B cell (primary cell): ENCODE measurements at regions not wholly inside any gene's neighbourhood (a gene's known extent, or its start where the extent isn't known, plus 50 kb on each side); places are given as distances from the start of the nearest gene placed in this dataset.

Experiments used
- ATAC-seq: fragments of 200-7000 bp; cut with Tn5 transposase; one replicate; pipeline ENCODE4 v1.10.0; 2021; ENCODE audit warnings: low read depth, mild to moderate bottlenecking, moderate number of reproducible peaks, moderate library complexity
- CTCF ChIA-PET: fragments of 350-600 bp; sonication (Branson Sonifier 250); formaldehyde crosslinking; loops from one replicate; lab custom pipeline; 2021; ENCODE audit warnings: antibody characterized with exemption, inconsistent platforms; lab: Charles Lee
- POLR2A ChIA-PET: fragments of 350-600 bp; sonication (Branson Sonifier 250); formaldehyde crosslinking; loops from one replicate; lab custom pipeline; 2021; ENCODE audit warnings: antibody characterized with exemption; lab: Charles Lee
- DNase-seq: peaks from one replicate; pipeline ENCODE4 v3.0.0; 2013
- H2AFZ ChIP-seq: 2 replicates; pipeline ENCODE4 v1.6.1; 2012; ENCODE audit warnings: mild to moderate bottlenecking, low read depth, low read length; ENCODE audit not compliant: insufficient read depth, poor library complexity, severe bottlenecking
- H3K27ac ChIP-seq, 2 donors: 1 replicate in 1 of 2; 2 replicates in 1 of 2; pipeline ENCODE4 v1.5.1; 2012 to 2013; ENCODE audit warnings: low read length in 2 of 2, mild to moderate bottlenecking in 2 of 2, moderate library complexity in 1 of 2
- H3K27me3 ChIP-seq, 4 experiments: fragments of 200-600 bp in 1 of 4; sonication (generic) in 1 of 4; replicated peaks in 1 of 4; 1 replicate in 2 of 4; 2 replicates in 2 of 4; pipeline versions ENCODE4 v1.6.1 to v1.7.0; 2013 to 2016; ENCODE audit warnings: low read length in 3 of 4, mild to moderate bottlenecking in 2 of 4, mixed read lengths in 1 of 4, moderate library complexity in 1 of 4; ENCODE audit not compliant: insufficient read depth in 4 of 4, control insufficient read depth in 3 of 4; ENCODE audit errors: control extremely low read depth in 1 of 4
- H3K36me3 ChIP-seq, 2 experiments: replicated peaks in 1 of 2; 1 replicate in 1 of 2; 2 replicates in 1 of 2; pipeline versions ENCODE4 v1.6.1 to v1.7.1; 2013; ENCODE audit warnings: low read length in 1 of 2; ENCODE audit not compliant: insufficient read depth in 2 of 2, control insufficient read depth in 1 of 2; ENCODE audit errors: control extremely low read depth in 1 of 2, extremely low read depth in 1 of 2
- H3K4me1 ChIP-seq, 2 donors: fragments of 200-600 bp in 1 of 2; sonication (generic) in 1 of 2; 1 replicate in 1 of 2; 2 replicates in 1 of 2; pipeline versions ENCODE4 v1.5.1 to v1.6.1; 2013 to 2017; ENCODE audit warnings: low read length in 2 of 2; ENCODE audit not compliant: control insufficient read depth in 2 of 2, insufficient read depth in 2 of 2
- H3K4me2 ChIP-seq: replicated peaks from 2 replicates; pipeline ENCODE3; 2012; ENCODE audit warnings: mild to moderate bottlenecking, low read depth, low read length; ENCODE audit not compliant: poor library complexity, severe bottlenecking
- H3K4me3 ChIP-seq, 5 experiments: fragments of 200-600 bp in 1 of 5; sonication (generic) in 1 of 5; 1 replicate in 3 of 5; 2 replicates in 2 of 5; pipeline versions ENCODE4 v1.5.1 to v1.7.0; 2011 to 2016; ENCODE audit warnings: low read length in 4 of 5, mild to moderate bottlenecking in 4 of 5, low read depth in 2 of 5, control low read depth in 1 of 5, moderate library complexity in 1 of 5; ENCODE audit not compliant: insufficient read depth in 1 of 5; ENCODE audit errors: control extremely low read depth in 1 of 5, extremely low read depth in 1 of 5
- H3K79me2 ChIP-seq: fragments of 200-600 bp; sonication (generic); one replicate; pipeline ENCODE4 v1.6.0; 2016; ENCODE audit warnings: low read length; ENCODE audit not compliant: control insufficient read depth, insufficient read depth
- H3K9ac ChIP-seq: fragments of 200-600 bp; sonication (generic); 2 replicates; pipeline ENCODE4 v1.6.1; 2017; ENCODE audit warnings: mild to moderate bottlenecking, low read length, moderate library complexity
- H3K9me3 ChIP-seq, 3 donors: one replicate each; pipeline versions ENCODE4 v1.6.1 to v1.7.1; 2013; ENCODE audit warnings: low read length in 2 of 3; ENCODE audit not compliant: control insufficient read depth in 2 of 3, insufficient read depth in 1 of 3; ENCODE audit errors: control extremely low read depth in 1 of 3
- H4K20me1 ChIP-seq: 2 replicates; pipeline ENCODE4 v1.6.0; 2012; ENCODE audit warnings: mild to moderate bottlenecking, low read length; ENCODE audit not compliant: insufficient read depth, control insufficient read depth, poor library complexity, severe bottlenecking
- H3K27ac Mint-ChIP-seq: one replicate; pipeline ENCODE4 v1.8.0; 2021; ENCODE audit warnings: mixed read lengths
- H3K27me3 Mint-ChIP-seq: one replicate; pipeline ENCODE4 v1.8.0; 2021; ENCODE audit warnings: mixed read lengths
- H3K4me1 Mint-ChIP-seq: one replicate; pipeline ENCODE4 v1.8.0; 2021; ENCODE audit warnings: mixed read lengths
- H3K4me3 Mint-ChIP-seq: one replicate; pipeline ENCODE4 v1.8.0; 2021; ENCODE audit warnings: mixed read lengths
- H3K9me3 Mint-ChIP-seq: one replicate; pipeline ENCODE4 v1.8.0; 2022; ENCODE audit warnings: mixed read lengths; ENCODE audit not compliant: insufficient read depth
- CTCF ChIP-seq: fragments of 200-600 bp; IDR thresholded peaks from one replicate; pipeline ENCODE4 v1.8.0; 2022; ENCODE audit warnings: antibody characterized with exemption, mild to moderate bottlenecking
- EZH2 ChIP-seq: IDR thresholded peaks from 2 replicates; pipeline ENCODE4 v1.6.1; 2012; ENCODE audit warnings: borderline replicate concordance, low read depth, mild to moderate bottlenecking, moderate library complexity, low read length; ENCODE audit not compliant: insufficient read depth, poor library complexity, severe bottlenecking
- WGBS: methylation state at CpG from one replicate; pipeline ENCODE4 v1.1.5; 2013; ENCODE audit warnings: missing lambda C conversion rate; ENCODE audit not compliant: insufficient coverage; 5-methylcytosine and 5-hydroxymethylcytosine counted together
- intact Hi-C: fragments of 100-400 bp; cut with micrococcal nuclease; formaldehyde crosslinking; loops from one replicate; pipeline ENCODE4 v1.10.0; 2022

GRCh38 chr10:131678171-131678570 lies 222.6 kb upstream of the PPP2R2D start:
- H3K27ac Mint-ChIP-seq, result no peak overlapping the region
- no peaks in the 10 kb centered on the region for H4K20me1 ChIP-seq
- H3K4me1 Mint-ChIP-seq, result no peaks in the 10 kb centered on the region
- intact Hi-C loops, result no loop called here
- no peak overlapping the region for H3K4me3 ChIP-seq
- no peak overlapping the region for H2AFZ ChIP-seq
- H3K9me3 Mint-ChIP-seq, result no peaks in the 10 kb centered on the region
- ATAC-seq (no peak), DNase-seq (no peak)
- ChIA-PET CTCF (no interaction called here), POLR2A (no interaction called here)
- no peak overlapping the region for H3K27ac ChIP-seq
- no peaks in the 10 kb centered on the region for H3K27me3 ChIP-seq
- WGBS, result 78% methylated on average over 18 of the region's 18 CpGs
- no peaks in the 10 kb centered on the region for H3K4me1 ChIP-seq
- TF ChIP-seq EZH2 (no peak), CTCF (no peak)
- H3K4me3 Mint-ChIP-seq, result no peak overlapping the region
- H3K27me3 Mint-ChIP-seq, result peaks cover 7% of the 10 kb centered on the region
- no peaks in the 10 kb centered on the region for H3K79me2 ChIP-seq
- no peak overlapping the region for H3K4me2 ChIP-seq
- H3K9me3 ChIP-seq, result peaks cover 0 to 45% (median 0%) of the 10 kb centered on the region in 3 donors
- no peak overlapping the region for H3K9ac ChIP-seq
- no peaks in the 10 kb centered on the region for H3K36me3 ChIP-seq

DNA sequence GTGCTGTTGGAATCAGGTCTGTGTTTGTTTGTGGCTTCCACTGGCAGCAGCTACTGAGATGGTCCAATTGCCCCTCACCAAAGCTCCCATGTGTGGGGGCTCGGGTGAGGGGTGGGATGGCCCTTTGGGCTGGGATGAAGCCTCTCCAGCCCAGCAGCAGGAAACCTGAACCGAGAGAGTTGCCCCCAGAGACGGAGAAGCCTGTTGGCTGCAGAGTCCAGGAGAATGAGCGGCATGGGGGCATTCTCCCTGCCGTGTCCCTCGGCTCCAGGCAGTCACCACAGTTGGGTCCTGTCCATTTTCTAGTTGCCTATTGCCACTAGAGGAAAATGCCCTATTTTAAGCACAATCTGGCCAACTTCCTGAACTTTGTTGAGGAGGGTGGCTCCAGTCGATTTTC lies 222.2 kb upstream of the PPP2R2D start:
- intact Hi-C loops, result no loop called here
- 91% methylated on average over 7 of the region's 7 CpGs for WGBS
- ChIA-PET POLR2A (no interaction called here), CTCF (no interaction called here)
- Histone ChIP-seq H3K79me2 (no peaks in the 10 kb centered on the region), H3K9ac (no peak overlapping the region), H3K4me1 (no peaks in the 10 kb centered on the region), H3K4me2 (no peak overlapping the region), H3K9me3 (peaks cover 0 to 40% (median 0%) of the 10 kb centered on the region in 3 donors), H2AFZ (no peak overlapping the region), H3K27ac (no peak overlapping the region), H3K4me3 (no peak overlapping the region), H4K20me1 (no peaks in the 10 kb centered on the region), H3K27me3 (no peaks in the 10 kb centered on the region), H3K36me3 (no peaks in the 10 kb centered on the region)
- Mint-ChIP-seq H3K27ac (no peak overlapping the region), H3K27me3 (peaks cover 7% of the 10 kb centered on the region), H3K4me3 (no peak overlapping the region), H3K4me1 (no peaks in the 10 kb centered on the region), H3K9me3 (no peaks in the 10 kb centered on the region)
- no peak for ATAC-seq
- no peak for DNase-seq
- TF ChIP-seq CTCF, result no peak
- no peak for TF ChIP-seq EZH2
